HUES48 (cell line): ENCODE measurements at regions not wholly inside any gene's neighbourhood (a gene's known extent, or its start where the extent isn't known, plus 50 kb on each side); places are given as distances from the start of the nearest gene placed in this dataset.

Source experiments
- H3K27ac ChIP-seq: one replicate; pipeline ENCODE4 v1.7.0; 2013; ENCODE audit warnings: low read depth, low read length, inconsistent platforms
- H3K27me3 ChIP-seq: 2 replicates; pipeline ENCODE4 v1.6.1; 2013; ENCODE audit warnings: mild to moderate bottlenecking, low read length; ENCODE audit not compliant: control insufficient read depth, insufficient read depth
- H3K36me3 ChIP-seq: 2 replicates; pipeline ENCODE4 v1.6.1; 2013; ENCODE audit warnings: low read length; ENCODE audit not compliant: control insufficient read depth, insufficient read depth
- H3K4me1 ChIP-seq: 2 replicates; pipeline ENCODE4 v1.6.1; 2013; ENCODE audit warnings: mild to moderate bottlenecking, low read length; ENCODE audit not compliant: control insufficient read depth, insufficient read depth
- H3K4me3 ChIP-seq: 2 replicates; pipeline ENCODE4 v1.5.1; 2013; ENCODE audit warnings: mild to moderate bottlenecking, low read depth, low read length
- H3K9ac ChIP-seq: 2 replicates; pipeline ENCODE4 v1.6.1; 2013; ENCODE audit warnings: mild to moderate bottlenecking, low read depth, low read length, moderate library complexity
- H3K9me3 ChIP-seq: 2 replicates; pipeline ENCODE4 v1.6.1; 2013; ENCODE audit warnings: low read length; ENCODE audit not compliant: control insufficient read depth, insufficient read depth

GRCh38 chr16:13863075-13863765 lies 56.7 kb upstream of the ERCC4 start:
- Histone ChIP-seq H3K4me3 (no peak overlapping the region), H3K4me1 (no peaks in the 10 kb centered on the region), H3K27me3 (no peaks in the 10 kb centered on the region), H3K36me3 (no peaks in the 10 kb centered on the region), H3K9me3 (no peaks in the 10 kb centered on the region), H3K9ac (no peak overlapping the region), H3K27ac (no peak overlapping the region)

GRCh38 chr16:13864689-13865088 lies 55.3 kb upstream of the ERCC4 start:
- Histone ChIP-seq H3K4me1 (no peaks in the 10 kb centered on the region), H3K27ac (no peak overlapping the region)

GRCh38 chr16:13866073-13866472 lies 53.9 kb upstream of the ERCC4 start:
- H3K9me3 ChIP-seq: no peaks in the 10 kb centered on the region
- no peak overlapping the region for H3K27ac ChIP-seq
- no peak overlapping the region for H3K4me3 ChIP-seq
- no peaks in the 10 kb centered on the region for H3K36me3 ChIP-seq
- no peak overlapping the region for H3K9ac ChIP-seq
- H3K4me1 ChIP-seq: no peaks in the 10 kb centered on the region
- no peaks in the 10 kb centered on the region for H3K27me3 ChIP-seq

More at GRCh38 chr16:13864689-13865088, 55.3 kb upstream of the ERCC4 start:
- H3K9me3 ChIP-seq: no peaks in the 10 kb centered on the region
- H3K4me3 ChIP-seq: no peak overlapping the region
- H3K36me3 ChIP-seq: no peaks in the 10 kb centered on the region
- H3K9ac ChIP-seq: no peak overlapping the region
- H3K27me3 ChIP-seq: no peaks in the 10 kb centered on the region
